Skin of body (tissue), 1 donor: ENCODE measurements at regions not wholly inside any gene's neighbourhood (a gene's known extent, or its start where the extent isn't known, plus 50 kb on each side); places are given as distances from the start of the nearest gene placed in this dataset.
"Not testable (repeated sequence)": the region's sequence is repeated elsewhere in the genome, so short reads cannot be mapped to it uniquely, and the experiment has no call there.

Experiments
- DNase-seq: peaks from one replicate; lab custom pipeline; 2025; lab: John Stamatoyannopoulos, UW

DNA sequence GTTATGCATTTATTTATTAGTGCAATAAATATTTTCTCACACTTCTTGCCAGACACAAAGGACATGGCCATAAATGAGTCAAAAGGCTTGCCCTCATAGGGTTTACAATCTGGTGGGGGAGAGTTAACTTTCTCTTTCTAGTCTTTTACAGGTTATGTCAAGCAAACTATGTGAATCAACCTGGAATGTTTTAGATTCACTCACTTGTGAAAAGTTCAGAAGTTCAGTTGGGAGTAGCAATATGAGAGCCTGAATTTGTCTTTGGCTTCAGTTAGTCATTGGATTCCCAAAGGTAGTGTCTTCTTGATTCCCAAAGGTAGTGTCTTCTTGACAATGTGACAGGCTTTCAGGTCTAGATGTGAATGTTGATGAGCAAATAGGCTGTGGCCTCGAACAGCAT is 264.8 kb downstream of the SOX2 start:
- no peak for DNase-seq

DNA sequence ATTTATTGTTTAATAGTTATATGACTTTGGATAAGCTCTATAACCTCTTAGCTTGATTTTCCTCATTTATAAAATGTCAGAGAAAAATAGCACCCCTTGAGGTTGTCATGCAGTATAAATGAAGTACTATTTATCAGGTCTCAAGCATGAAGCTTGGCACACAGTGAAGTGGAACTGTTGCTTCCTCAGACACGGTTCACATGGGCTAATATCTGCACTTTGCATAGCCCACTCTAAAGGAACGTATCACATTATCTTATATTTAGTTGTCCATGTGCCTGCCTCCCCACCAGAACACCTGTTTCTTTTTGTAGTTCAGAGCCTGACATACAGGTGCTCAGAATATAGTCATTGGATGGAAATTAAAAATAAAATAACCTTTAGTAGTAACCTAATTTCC is 273.7 kb downstream of the SOX2 start:
- DNase-seq, result no peak

DNA sequence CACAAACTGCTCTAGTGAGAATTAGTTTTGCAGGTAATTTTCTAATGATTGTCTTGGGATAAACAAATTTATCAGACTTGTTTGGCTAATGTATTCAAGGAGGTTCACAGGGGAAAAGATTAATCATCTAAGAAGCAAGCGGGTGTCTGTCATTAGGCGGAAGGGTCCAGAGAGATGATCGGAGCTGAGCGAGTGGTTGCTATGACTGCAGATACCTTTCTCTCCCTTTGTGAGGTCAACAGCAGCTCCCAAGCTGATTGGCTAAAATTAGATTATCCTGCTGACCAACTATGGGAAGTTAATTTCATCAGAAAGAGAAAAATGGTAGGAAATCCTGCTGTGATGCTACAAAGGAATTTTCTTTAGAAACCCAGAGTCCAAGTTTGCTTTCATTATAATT is 276.0 kb downstream of the SOX2 start:
- no peak for DNase-seq

DNA sequence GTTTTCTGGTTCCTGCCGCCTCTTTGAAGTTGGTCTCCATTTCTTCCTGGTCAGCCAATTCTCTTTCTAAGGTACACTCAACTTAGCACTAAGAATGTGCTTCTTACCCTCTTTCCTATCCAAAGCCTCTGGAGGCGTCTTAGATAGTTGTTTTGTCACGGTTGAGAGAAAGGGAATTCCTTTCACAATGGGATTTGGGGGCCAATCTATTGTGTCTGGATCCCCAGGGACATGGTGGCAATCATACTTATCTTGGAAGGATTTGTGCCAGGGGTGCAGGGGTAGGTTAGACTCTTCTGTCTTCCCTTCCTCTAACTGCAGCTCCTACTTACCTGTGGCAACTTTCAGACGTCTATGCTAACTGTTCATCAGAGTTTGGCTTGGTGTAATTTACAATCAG is 287.1 kb downstream of the SOX2 start:
- DNase-seq, result no peak

DNA sequence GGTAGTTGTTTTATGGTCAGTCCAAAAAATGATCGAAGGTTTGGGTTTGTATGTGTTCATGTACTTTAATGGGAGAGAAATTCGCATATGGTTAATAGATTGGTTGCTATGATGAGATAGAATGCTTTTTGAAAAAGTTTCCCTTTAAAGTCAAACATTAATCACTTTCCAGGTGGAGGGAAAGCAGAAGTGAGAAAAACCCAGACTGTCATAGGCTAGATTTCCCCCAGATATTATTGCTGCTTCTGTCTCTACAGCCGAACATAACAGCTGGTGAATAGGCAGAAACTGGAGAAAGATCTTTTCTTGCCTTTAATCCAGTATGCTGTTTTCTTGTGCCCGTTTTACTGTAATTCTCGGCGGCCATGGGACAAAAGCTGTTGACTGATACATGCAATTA is 287.6 kb downstream of the SOX2 start:
- no peak for DNase-seq

DNA sequence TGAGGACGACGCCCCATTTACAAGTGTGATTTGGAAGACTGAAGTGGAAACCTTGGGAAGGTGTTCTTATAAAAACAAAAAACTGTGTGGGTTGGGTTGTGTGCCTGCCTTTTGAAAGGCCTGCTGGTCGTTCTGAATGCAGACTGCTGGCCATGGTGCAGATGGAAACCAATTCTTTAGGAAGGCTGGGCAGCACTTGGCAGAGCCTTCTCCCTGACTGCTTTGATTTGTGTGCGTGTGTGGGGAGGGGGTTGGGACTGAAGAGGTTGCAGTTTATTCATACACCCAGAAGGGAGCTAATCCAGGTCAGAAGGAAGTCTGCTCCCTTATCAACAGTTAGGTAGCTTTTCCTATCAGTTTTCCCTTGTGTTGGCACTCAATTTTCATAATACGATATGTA is 288.7 kb downstream of the SOX2 start:
- no peak for DNase-seq

DNA sequence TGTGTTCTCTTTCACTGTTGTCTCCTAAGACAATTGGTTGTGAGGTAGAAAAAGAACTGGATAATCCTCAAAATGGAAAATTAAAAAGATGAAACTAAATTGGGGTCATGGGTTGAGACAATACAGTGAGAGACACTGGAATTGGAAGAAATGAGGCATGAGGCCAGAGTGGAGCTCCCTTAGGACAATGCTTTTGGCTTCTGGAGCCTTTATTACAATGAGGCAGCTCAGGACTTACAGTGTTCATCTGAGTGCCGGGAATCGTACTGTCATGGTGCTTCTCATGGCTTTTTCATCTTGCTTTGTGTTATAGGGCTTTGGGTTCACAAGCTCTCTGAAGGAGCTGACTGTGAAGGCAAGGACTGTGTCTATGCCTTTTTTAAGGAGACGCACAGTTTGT is 293.5 kb downstream of the SOX2 start:
- DNase-seq, result no peak

DNA sequence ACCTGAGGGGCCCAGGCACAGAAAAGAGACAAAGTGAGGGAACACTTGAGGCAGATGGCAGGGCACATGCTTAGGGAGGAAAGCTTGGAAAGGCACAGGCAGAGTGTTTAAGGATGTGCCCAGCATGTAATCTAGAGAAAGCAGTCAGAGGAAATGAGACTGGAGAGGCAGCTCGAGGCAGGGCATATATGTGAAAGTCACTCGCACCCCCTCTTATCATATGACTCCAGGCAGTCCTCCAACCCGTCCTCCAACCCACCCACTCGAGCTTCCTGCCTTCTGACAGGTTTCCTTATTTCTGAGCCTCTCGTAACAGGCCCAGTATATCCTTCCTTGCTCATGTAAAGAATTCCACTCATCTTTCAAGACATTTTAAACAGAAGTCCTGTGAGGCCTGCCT is 294.0 kb downstream of the SOX2 start:
- no peak for DNase-seq

DNA sequence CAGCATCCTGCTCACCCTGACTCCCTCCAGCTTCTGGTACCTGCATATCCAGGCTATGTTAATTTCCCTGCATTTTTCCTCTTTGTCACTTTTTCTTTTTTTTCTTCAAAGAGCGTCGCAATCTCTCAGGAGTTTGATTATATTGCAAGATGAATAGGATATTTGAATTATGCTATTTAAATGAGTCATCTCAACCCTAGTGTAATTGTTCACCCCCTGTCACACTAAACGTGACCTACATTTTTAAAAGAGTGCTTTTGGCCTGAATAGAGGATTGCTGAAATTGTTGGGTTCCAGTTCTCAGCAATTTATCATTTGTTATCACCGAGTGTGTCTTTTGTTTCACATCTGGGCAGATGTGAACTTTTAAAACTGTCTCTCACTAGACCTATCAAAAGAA is 294.7 kb downstream of the SOX2 start:
- DNase-seq, result no peak

DNA sequence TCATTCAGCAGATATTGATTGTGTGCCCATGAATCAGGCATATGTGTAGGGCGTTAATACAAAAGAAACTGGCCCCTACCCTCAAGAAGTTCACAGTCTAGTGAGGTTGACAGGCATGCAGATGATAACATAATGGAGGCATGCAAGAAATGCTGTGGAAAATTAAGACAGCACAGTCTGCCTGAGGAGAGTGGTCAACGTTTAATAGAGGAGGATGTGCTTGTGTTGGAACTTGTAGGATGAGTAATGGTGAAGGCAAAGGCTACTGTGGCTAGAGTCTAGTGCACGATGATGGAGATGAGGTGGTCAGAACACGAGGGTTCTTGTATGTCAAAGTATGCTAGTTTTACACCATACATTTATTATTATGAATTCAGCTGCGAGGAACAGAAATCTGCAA is 295.7 kb downstream of the SOX2 start:
- DNase-seq, result no peak

DNA sequence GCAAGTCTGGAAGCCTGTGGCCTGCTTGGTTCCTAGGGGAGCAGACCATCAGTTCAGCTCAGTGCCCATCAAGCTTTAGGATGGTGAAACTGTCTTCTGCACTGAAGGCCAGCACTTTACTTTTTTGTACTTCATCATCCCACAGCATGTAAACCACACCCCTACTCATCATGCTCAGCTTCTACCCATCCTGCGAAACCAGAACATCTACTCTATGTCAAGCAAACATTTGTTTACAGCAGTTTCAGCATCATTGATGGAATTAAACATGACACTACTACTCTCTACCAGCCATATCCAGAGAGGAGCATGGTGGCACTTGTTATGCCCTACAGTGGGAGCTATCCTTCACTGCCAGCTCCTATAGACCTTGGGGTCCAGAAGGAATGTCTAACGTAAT is 306.6 kb downstream of the SOX2 start:
- no peak for DNase-seq

DNA sequence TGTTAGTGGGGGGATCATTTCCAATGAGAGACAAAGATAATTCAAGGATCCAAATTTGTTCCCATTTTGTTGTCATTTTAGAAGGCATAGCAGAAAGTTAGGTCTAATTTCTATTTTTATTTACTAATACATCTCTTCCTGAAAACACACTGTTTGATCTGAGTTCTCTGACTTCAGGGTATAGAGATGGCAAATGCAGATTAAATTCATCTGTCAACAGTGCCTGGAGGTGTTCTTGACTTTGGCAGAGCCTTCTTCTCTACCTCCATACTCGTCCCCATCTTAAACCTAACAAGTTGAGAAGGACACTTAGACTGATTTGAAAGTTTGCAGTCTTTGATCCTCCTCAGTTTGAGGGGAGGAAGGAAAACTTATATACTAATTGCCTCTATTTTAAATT is 308.2 kb downstream of the SOX2 start:
- no peak for DNase-seq

DNA sequence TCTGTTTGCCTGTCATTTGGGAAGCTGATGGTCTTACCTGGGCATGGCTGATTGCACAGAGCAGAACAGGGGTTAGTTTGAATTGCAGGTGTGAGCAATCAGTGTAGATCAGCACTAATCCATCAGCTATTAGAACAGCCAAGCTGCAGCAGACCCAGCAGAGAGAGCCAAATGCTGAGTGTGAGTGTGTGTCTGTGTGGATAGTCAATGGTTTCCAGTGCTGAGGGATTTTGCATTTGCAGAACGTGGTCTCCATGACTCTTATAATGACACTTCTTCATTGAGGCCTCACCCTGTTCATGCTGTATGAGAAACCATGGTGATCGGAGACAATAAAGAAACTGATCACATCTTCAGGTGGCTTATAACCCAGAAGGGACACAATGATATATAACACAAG is 312.1 kb downstream of the SOX2 start:
- DNase-seq, result no peak

DNA sequence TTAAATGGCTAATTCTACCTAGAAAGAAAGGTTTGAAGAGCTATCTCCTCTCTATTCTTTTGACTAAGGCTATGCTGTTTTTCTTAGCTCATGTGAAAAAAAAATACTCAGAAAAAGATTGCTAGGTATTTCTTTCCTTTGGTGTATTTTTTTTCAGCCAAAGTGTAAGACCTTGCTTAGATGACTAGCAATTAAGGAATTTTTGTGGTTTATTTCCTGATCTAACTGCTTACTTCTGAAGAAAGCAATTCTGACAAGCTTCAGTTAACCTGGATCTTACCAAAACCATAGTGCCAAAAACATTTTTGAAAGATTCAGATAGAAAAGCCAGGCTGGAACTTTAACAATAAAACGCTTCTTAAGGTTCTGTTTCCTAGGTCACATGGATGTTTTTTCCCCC is 315.6 kb downstream of the SOX2 start:
- DNase-seq, result no peak

DNA sequence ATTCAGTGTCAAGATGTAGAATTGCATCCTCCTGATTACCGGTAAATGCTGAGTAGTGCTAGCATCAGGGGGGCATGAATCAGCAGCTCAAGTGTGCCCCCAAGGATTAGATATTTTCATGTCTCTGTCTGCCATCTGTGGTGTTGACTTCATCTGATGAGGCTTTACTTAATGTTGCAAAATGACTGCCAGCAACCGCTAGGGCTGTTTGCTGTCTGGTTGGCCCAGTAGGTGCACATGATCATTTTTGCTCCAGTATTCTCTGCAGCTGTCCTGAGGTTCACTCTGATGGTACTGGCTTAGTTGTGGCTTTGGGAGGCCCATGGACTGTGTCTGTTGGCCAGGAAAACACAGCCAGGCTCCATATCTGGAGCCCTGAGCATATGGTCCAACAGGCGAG is 316.4 kb downstream of the SOX2 start:
- no peak for DNase-seq

DNA sequence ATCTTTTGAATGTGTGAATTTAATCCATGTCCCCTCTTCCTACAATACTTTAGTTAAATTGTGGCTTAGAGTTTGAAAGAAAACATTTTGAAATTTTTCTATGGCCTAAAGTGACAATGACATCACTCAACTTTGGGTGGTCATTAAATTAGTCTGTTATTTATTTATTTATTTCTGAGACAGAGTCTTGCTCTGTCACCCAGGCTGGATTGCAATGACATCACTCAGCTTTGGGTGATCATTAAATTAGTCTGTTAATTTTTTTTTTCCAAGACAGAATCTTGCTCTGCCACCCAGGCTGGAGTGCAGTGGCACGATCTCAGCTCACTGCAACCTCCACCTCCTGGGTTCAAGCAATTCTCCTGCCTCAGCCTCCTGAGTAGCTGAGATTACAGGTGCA is 322.5 kb downstream of the SOX2 start:
- not testable (repeated sequence) for DNase-seq

DNA sequence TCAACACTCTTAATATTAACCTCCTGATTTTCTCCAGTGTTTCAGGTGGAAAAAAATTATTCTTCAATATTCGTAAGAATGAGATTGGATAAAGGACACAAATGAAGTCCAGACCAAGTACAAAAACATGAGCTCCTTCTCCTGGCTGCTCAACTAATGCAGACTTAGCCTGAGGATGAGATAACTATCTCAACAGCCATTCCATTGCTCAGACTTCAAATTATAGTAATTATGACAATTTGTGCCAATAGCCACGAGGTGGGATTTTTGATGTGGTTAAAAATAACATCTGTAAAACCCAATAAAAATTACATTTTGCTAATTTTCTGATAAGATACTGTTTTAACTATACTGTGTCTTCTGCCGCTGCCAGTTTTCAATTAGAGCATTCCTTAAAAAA is 323.6 kb downstream of the SOX2 start:
- no peak for DNase-seq

DNA sequence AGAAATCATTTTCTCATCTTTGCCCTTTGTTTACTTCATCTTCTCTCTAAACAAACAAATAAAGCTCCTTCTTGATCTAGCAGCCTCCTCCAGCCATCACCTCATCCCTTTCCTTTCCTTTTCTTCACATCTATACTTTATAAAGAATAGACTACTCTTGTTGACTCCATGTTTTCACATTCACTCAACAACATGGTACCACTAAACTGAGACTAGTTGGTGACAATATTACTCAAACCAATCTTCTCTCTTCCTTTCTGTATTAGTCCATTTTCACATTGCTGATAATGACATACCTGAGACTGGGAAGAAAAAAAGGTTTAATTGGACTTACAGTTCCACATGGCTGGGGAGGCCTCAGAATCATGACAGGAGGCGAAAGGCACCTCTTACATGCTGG is 324.7 kb downstream of the SOX2 start:
- DNase-seq, result no peak

DNA sequence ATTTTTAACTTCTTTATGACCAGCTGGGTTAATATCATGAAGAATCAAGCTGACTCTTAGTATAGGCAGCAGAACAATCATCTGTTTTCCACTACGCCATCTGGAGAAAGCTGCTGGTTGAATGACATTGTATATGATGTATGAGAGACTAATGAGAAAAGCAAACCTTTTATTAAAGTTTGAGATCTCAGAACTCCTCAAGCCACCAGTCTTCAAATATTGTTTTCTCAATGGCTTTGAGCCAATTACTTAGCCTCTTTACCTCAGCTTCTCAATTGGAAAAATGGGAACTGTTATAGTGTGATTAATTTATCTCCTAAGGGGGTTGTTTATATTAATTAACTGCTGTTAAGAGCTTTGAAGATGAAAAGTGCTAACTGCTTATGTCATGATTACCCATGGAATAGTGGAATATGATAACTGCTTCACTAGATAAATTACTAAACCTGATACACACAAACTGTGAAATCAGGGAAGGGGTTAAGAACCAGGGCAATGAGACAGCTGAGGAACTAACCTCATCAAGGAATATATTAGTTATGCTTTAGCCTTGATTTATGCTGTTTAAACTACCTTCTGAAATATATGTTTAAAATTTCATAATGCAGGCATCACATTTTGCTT is 330.1 kb downstream of the SOX2 start:
- DNase-seq, result no peak

DNA sequence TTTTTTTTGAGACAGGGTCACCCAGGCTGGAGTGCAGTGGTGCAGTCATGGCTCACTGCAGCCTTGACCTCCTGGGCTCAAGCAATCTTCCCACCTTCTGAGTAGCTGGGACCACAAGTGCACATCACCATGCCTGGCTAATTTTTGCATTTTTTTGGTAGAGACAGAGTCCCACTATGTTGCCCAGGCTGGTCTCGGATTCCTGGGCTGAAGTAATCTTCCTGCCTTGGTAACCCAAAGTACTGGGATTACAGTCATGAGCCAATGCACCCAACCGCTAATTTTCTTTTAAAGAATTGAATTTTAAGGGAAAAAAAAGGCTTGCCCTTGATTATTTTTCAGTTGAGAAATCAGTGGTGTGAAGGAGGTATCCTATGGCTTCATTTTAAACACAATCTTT is 334.0 kb downstream of the SOX2 start:
- no peak for DNase-seq

DNA sequence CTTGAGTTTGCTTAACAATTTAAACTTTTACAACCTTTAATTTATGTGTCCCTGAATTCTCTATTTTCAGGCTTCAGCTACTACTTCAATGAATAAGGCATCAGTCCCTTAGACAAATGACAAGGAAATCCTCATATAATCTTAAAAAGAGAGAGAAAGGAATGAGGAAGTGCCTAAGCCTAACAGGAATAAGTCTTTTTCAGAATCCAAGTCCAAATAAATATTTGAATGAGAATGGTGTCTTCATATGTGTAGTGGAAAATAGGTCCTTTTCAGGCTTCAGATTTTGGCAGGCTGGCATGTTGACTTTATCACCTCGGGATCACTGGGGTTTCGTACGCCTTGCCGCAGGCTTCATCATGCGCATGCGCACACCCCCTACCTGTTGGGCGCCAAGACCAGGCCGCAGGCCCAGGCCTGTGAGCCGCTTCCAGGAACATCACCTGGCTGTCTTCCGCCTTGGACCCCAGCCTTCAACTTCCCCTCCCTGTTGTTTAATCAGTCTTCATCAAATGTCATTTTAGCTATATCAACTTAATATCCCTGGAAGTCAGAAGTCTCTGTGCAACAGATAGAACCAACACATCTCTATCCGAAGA is 334.5 kb downstream of the SOX2 start:
- no peak for DNase-seq

DNA sequence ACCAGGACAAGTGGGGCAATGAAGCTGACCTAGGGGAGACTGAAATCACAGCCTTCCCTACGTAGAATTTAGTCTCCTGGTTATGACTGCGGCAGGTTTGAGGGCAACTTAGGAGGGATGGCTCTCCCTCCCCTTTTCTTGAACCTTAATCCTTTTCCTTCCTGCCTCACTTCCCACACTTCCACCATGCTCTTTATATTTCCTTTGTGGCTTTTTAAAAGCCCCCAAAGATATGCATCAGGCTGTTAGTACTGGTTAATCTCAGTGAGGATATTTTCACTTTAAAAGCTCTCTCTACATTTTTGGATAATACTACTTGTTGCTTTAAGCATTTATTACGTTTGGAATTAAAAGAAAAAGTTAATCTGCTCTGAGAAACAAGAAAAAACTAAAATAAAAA is 339.2 kb downstream of the SOX2 start:
- no peak for DNase-seq

DNA sequence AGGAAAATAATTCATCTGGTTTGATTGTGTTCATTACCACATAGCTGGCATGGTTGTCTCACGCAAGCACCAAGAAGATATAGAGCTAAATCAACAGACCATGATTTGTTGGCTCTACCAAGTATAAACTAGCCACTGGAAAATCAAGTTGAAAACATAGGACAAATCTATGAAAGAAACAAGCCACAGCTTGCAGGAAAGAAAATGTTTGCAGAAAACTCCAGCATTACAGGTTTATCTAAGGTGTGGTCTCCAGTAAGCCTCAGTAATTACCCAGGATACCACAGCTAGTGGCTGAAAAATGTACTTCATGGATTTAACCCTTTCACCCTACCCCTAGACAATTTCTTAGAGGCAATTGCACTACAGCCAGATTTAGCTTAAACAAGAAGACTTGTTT is 340.6 kb downstream of the SOX2 start:
- no peak for DNase-seq

DNA sequence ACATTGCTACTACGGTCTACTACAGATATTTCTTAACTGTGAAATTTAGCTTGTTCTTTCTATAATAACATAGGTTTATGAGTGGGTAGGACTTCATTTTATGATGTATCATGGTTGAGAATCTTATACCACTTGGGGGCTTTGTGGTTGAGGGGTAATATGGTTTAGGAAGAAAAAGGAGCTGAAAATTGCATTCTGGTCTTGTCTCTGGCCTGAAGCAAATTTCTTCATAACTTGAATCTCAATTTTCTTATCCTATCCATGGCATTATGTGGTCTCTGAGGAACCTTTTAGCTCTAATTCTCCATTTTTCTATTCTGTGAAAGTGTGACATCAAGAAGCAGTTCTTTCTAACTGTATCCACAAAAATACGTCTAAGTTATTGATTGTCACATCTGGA is 341.0 kb downstream of the SOX2 start:
- no peak for DNase-seq
